ENCODE measurements at regions not wholly inside any gene's neighbourhood (a gene's known extent, or its start where the extent isn't known, plus 50 kb on each side); places are given as distances from the start of the nearest gene placed in this dataset.

DNA sequence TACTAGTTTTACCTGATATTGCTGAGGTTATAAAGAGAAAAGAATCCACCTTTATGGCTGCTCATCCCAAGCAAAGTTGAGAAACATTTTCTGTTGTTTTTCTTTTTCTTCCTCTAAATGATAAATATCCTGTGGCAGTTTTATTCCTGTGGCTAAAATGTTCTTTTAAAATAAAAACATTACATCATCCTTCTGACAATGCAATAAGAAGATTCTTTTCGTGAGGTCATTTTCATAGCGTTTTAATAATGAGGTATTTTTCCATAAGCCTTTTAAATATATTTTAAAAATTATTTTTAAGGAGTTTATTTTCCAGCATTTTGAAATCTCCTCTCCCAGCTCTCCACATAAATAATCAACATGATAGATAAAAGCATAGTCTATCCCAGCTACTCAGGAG, 52.8 kb upstream of the EPB41L3 start:
- no peak for DNase-seq
